ENCODE measurements at regions not wholly inside any gene's neighbourhood (a gene's known extent, or its start where the extent isn't known, plus 50 kb on each side); places are given as distances from the start of the nearest gene placed in this dataset.
"Not testable (repeated sequence)": the region's sequence is repeated elsewhere in the genome, so short reads cannot be mapped to it uniquely, and the experiment has no call there.

GRCh38 chr6:119938752-119939151 is 589.2 kb upstream of the MAN1A1 start:
- no peak for DNase-seq

GRCh38 chr6:119934816-119935215 is 585.3 kb upstream of the MAN1A1 start:
- DNase-seq, result no peak

GRCh38 chr6:119929121-119929520 is 579.6 kb upstream of the MAN1A1 start:
- no peak for DNase-seq

- DNase-seq, result not testable (repeated sequence)
Observed at GRCh38 chr6:119924888-119925287, 575.3 kb upstream of the MAN1A1 start.

GRCh38 chr6:119922814-119923213 is 573.3 kb upstream of the MAN1A1 start:
- DNase-seq, result no peak

GRCh38 chr6:119921491-119922010 is 572.0 kb upstream of the MAN1A1 start:
- DNase-seq, result no peak

- DNase-seq, result no peak
Observed at GRCh38 chr6:119917186-119917585, 567.6 kb upstream of the MAN1A1 start.

- no peak for DNase-seq
Observed at GRCh38 chr6:119915971-119916370, 566.4 kb upstream of the MAN1A1 start.

GRCh38 chr6:119908157-119908556 is 558.6 kb upstream of the MAN1A1 start:
- DNase-seq, result no peak

GRCh38 chr6:119902681-119903080 is 553.1 kb upstream of the MAN1A1 start:
- no peak for DNase-seq

- no peak for DNase-seq
Observed at GRCh38 chr6:119896806-119897205, 547.2 kb upstream of the MAN1A1 start.

GRCh38 chr6:119895626-119896025 is 546.1 kb upstream of the MAN1A1 start:
- no peak for DNase-seq

- no peak for DNase-seq
Observed at GRCh38 chr6:119894811-119895210, 545.2 kb upstream of the MAN1A1 start.

- no peak for DNase-seq
Observed at GRCh38 chr6:119891644-119892043, 542.1 kb upstream of the MAN1A1 start.

GRCh38 chr6:119891206-119891605 is 541.6 kb upstream of the MAN1A1 start:
- DNase-seq, result no peak

GRCh38 chr6:119890470-119890869 is 540.9 kb upstream of the MAN1A1 start:
- DNase-seq, result no peak

GRCh38 chr6:119887666-119888065 is 538.1 kb upstream of the MAN1A1 start:
- no peak for DNase-seq

GRCh38 chr6:119881416-119881815 is 531.9 kb upstream of the MAN1A1 start:
- DNase-seq, result no peak

GRCh38 chr6:119880840-119881239 is 531.3 kb upstream of the MAN1A1 start:
- no peak for DNase-seq

- DNase-seq, result no peak
Observed at GRCh38 chr6:119879731-119880130, 530.2 kb upstream of the MAN1A1 start.

GRCh38 chr6:119874381-119874780 is 524.8 kb upstream of the MAN1A1 start:
- no peak for DNase-seq

- no peak for DNase-seq
Observed at GRCh38 chr6:119873107-119873506, 523.5 kb upstream of the MAN1A1 start.

- no peak for DNase-seq
Observed at GRCh38 chr6:119871520-119871919, 522.0 kb upstream of the MAN1A1 start.

GRCh38 chr6:119865466-119866350 is 516.1 kb upstream of the MAN1A1 start:
- DNase-seq, result no peak

- no peak for DNase-seq
Observed at GRCh38 chr6:119862719-119863118, 513.2 kb upstream of the MAN1A1 start.
